ENCODE measurements at regions not wholly inside any gene's neighbourhood (a gene's known extent, or its start where the extent isn't known, plus 50 kb on each side); places are given as distances from the start of the nearest gene placed in this dataset.

DNA sequence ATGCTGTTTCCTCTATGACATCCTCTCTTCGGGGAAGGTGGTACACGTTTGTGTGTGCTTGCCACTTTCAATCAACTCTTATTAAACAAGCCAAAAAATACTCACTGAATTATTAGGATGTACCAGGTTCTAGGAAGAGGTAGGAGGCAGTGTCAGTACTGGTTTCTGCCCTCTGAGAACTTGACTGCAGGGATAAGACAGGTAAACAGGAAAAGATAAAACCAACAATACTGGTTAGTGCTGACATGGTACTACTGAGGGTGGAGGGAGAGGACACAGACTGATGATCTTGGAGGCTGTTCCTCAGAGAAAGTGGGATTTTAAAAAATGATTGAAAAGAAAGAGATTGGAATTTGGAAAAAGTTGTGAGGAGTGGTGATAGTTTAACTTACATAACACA is 295.2 kb upstream of the PWP1 start:
- peak overlapping the region in 1 of 2 donors; percentile 31 for H3K27ac Mint-ChIP-seq
- H3K4me3 Mint-ChIP-seq, result no peak overlapping the region

GRCh38 chr12:107393043-107393717 is 292.4 kb upstream of the PWP1 start:
- DNase-seq (ENCODE audit: low spot score) (no peak), ATAC-seq (no peak)
- Mint-ChIP-seq H3K36me3 (no peaks in the 10 kb centered on the region), H3K27me3 (peaks cover 0 to 9% of the 10 kb centered on the region in 2 donors), H3K9me3 (no peaks in the 10 kb centered on the region), H3K4me3 (no peak overlapping the region), H3K4me1 (ENCODE audit: low read depth in 2 of 2) (peaks cover 15 to 30% of the 10 kb centered on the region in 2 donors), H3K27ac (no peak overlapping the region)

More for the DNA sequence above, 295.2 kb upstream of the PWP1 start:
- no peaks in the 10 kb centered on the region for H3K36me3 Mint-ChIP-seq
- peaks cover 0 to 10% of the 10 kb centered on the region in 2 donors for H3K27me3 Mint-ChIP-seq
- ATAC-seq, result no peak
- no peaks in the 10 kb centered on the region for H3K9me3 Mint-ChIP-seq
- peaks cover 23% of the 10 kb centered on the region in 2 donors for H3K4me1 Mint-ChIP-seq (ENCODE audit: low read depth in 2 of 2)
- DNase-seq (ENCODE audit: low spot score), result no peak

DNA sequence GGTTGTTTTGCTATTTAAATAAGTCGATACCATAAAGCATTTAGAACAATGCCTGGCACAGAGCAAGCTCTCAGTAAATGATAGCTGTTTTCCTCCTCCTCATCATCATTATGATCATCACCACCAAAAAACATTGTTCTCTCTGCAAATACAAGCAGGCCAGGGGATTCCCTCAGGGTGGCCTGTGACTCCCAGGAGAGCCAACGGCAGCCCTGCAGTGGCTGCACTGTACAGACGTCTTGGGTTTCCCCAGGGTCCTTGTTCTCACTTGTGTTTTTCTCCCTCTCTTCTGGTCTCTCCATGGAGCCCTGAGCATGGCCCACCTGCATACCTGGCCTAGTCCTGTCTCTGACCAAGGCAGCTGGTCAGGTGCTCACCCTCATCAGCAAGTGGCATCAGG is 290.9 kb upstream of the PWP1 start:
- Mint-ChIP-seq H3K27me3 (peaks cover 0 to 4% of the 10 kb centered on the region in 2 donors), H3K27ac (no peak overlapping the region), H3K4me3 (no peak overlapping the region), H3K9me3 (no peaks in the 10 kb centered on the region), H3K4me1 (ENCODE audit: low read depth in 2 of 2) (peaks cover 8 to 26% of the 10 kb centered on the region in 2 donors), H3K36me3 (no peaks in the 10 kb centered on the region)
- no peak for DNase-seq (ENCODE audit: low spot score)
- peak in 1 of 2 donors; percentile 10 for ATAC-seq

DNA sequence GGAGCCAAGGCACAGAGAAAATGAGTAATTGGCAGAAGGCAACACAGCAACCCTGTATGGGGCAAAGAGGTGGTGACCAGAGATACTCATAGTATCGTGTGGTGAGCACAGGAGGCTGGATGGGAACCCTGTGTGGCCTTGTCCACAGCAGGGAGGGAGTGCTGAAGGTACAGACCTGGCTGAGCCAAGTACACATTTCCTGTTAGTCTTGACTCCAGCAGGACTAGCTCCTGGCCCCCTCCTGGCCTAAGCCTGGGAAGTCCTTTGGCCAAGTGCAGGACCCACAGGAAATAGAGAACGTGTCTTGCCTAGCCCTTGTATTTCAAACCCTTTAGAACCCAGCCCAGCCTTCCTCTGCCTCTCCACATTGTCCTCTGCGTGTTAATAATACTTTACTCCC is 289.8 kb upstream of the PWP1 start:
- H3K4me3 Mint-ChIP-seq, result no peak overlapping the region
- H3K27ac Mint-ChIP-seq, result peak overlapping the region in 1 of 2 donors; percentile 44
- peaks cover 14 to 29% of the 10 kb centered on the region in 2 donors for H3K4me1 Mint-ChIP-seq (ENCODE audit: low read depth in 2 of 2)
- ATAC-seq (peak in 1 of 2 donors; percentile 34), DNase-seq (ENCODE audit: low spot score) (no peak)
- no peaks in the 10 kb centered on the region for H3K36me3 Mint-ChIP-seq
- H3K9me3 Mint-ChIP-seq, result no peaks in the 10 kb centered on the region
- H3K27me3 Mint-ChIP-seq, result no peaks in the 10 kb centered on the region

DNA sequence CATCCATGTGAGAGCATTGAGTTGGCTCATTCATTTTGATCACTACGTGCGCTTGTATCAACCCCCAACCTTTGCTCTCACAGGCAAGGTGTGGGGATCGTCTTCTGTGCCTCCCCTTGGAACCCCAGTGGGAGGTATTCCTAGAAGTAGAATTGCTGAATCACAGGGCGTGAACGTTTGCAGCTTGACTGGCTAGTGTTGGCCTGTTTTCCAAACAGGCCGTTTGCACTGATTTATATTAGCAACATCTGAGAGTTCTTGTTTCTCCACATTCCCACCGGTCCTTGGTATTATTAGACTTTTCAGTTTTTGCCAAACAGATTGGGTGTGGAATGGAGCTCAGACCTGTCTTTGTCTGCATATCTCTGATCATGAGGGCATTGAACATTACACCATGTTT is 288.6 kb upstream of the PWP1 start:
- H3K4me1 Mint-ChIP-seq (ENCODE audit: low read depth in 2 of 2), result peaks cover 20 to 35% of the 10 kb centered on the region in 2 donors
- no peak overlapping the region for H3K27ac Mint-ChIP-seq
- DNase-seq (ENCODE audit: low spot score), result no peak
- no peak overlapping the region for H3K4me3 Mint-ChIP-seq
- H3K9me3 Mint-ChIP-seq, result no peaks in the 10 kb centered on the region
- no peaks in the 10 kb centered on the region for H3K36me3 Mint-ChIP-seq
- no peak for ATAC-seq
- no peaks in the 10 kb centered on the region for H3K27me3 Mint-ChIP-seq

DNA sequence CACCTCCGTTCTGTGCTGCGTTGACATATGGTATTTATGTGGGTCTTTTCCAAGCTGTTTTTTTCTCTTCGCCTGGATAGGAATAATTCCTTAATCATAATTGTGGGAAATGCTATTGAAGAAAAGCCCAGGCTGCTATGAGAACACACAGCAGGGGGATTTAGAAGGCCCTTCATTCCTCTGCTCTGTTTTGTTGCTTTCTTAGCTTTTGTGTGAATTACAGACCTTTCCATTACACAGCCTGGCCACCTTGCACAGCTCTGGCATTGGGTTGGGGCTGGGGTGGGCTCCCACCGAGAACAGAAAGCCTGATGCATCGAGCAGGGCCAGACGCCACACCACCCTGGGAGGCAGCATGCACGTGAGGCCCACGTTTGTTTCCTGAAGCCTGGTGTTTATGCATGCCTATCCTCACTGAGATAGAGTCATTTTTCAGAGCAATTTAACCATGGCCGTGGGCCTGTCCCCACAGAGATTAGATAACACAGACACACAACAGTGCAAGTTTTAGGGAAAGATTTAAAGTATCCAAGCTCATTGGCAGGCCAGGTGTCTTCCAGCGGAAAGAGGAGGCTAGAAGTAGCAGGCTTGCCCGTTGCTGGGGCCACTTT is 287.6 kb upstream of the PWP1 start:
- no peaks in the 10 kb centered on the region for H3K36me3 Mint-ChIP-seq
- no peak overlapping the region for H3K27ac Mint-ChIP-seq
- H3K4me3 Mint-ChIP-seq, result no peak overlapping the region
- H3K27me3 Mint-ChIP-seq, result no peaks in the 10 kb centered on the region
- ATAC-seq (no peak), DNase-seq (ENCODE audit: low spot score) (no peak)
- peaks cover 21 to 40% of the 10 kb centered on the region in 2 donors for H3K4me1 Mint-ChIP-seq (ENCODE audit: low read depth in 2 of 2)
- H3K9me3 Mint-ChIP-seq, result no peaks in the 10 kb centered on the region

- Mint-ChIP-seq H3K27ac (no peak overlapping the region), H3K4me1 (ENCODE audit: low read depth in 2 of 2) (peaks cover 22 to 40% of the 10 kb centered on the region in 2 donors), H3K9me3 (no peaks in the 10 kb centered on the region), H3K27me3 (no peaks in the 10 kb centered on the region), H3K4me3 (no peak overlapping the region), H3K36me3 (no peaks in the 10 kb centered on the region)
- DNase-seq (ENCODE audit: low spot score) (no peak), ATAC-seq (no peak)
Observed at GRCh38 chr12:107399046-107399445, 286.6 kb upstream of the PWP1 start.

- Mint-ChIP-seq H3K9me3 (no peaks in the 10 kb centered on the region), H3K36me3 (no peaks in the 10 kb centered on the region), H3K27ac (peak overlapping the region; percentile 26 to 56), H3K27me3 (no peaks in the 10 kb centered on the region), H3K4me3 (peak overlapping the region; percentile 15), H3K4me1 (ENCODE audit: low read depth in 2 of 2) (peaks cover 22 to 33% of the 10 kb centered on the region in 2 donors)
- DNase-seq (ENCODE audit: low spot score), result no peak
- peak; percentile 53 to 79 for ATAC-seq
Observed at GRCh38 chr12:107400686-107401447, 284.7 kb upstream of the PWP1 start.

- DNase-seq (ENCODE audit: low spot score) (peak; percentile 80), ATAC-seq (peak; percentile 58 to 75)
- Mint-ChIP-seq H3K4me1 (ENCODE audit: low read depth in 2 of 2) (peaks cover 22 to 24% of the 10 kb centered on the region in 2 donors), H3K36me3 (no peaks in the 10 kb centered on the region), H3K27ac (peak overlapping the region in 1 of 2 donors; percentile 79), H3K9me3 (no peaks in the 10 kb centered on the region), H3K27me3 (no peaks in the 10 kb centered on the region), H3K4me3 (no peak overlapping the region)
Observed at GRCh38 chr12:107402041-107403022, 283.3 kb upstream of the PWP1 start.

GRCh38 chr12:107404981-107405380 is 280.6 kb upstream of the PWP1 start:
- Mint-ChIP-seq H3K27ac (peak overlapping the region in 1 of 2 donors; percentile 37), H3K36me3 (no peaks in the 10 kb centered on the region), H3K4me3 (no peak overlapping the region), H3K9me3 (no peaks in the 10 kb centered on the region), H3K4me1 (ENCODE audit: low read depth in 2 of 2) (peaks cover 20 to 22% of the 10 kb centered on the region in 2 donors), H3K27me3 (no peaks in the 10 kb centered on the region)
- ATAC-seq, result peak; percentile 55 to 70
- peak; percentile 63 for DNase-seq (ENCODE audit: low spot score)

GRCh38 chr12:107405436-107405835 is 280.2 kb upstream of the PWP1 start:
- no peak for DNase-seq (ENCODE audit: low spot score)
- no peak overlapping the region for H3K4me3 Mint-ChIP-seq
- H3K9me3 Mint-ChIP-seq, result no peaks in the 10 kb centered on the region
- peaks cover 20% of the 10 kb centered on the region in 2 donors for H3K4me1 Mint-ChIP-seq (ENCODE audit: low read depth in 2 of 2)
- H3K27me3 Mint-ChIP-seq, result no peaks in the 10 kb centered on the region
- no peak overlapping the region for H3K27ac Mint-ChIP-seq
- H3K36me3 Mint-ChIP-seq, result no peaks in the 10 kb centered on the region
- ATAC-seq, result no peak

GRCh38 chr12:107406932-107407331 is 278.7 kb upstream of the PWP1 start:
- no peak overlapping the region for H3K27ac Mint-ChIP-seq
- H3K4me3 Mint-ChIP-seq, result no peak overlapping the region
- H3K27me3 Mint-ChIP-seq, result no peaks in the 10 kb centered on the region
- no peak for DNase-seq (ENCODE audit: low spot score)
- no peaks in the 10 kb centered on the region for H3K9me3 Mint-ChIP-seq
- H3K4me1 Mint-ChIP-seq (ENCODE audit: low read depth in 2 of 2), result peaks cover 10 to 13% of the 10 kb centered on the region in 2 donors
- H3K36me3 Mint-ChIP-seq, result no peaks in the 10 kb centered on the region
- no peak for ATAC-seq
